ENCODE measurements at regions not wholly inside any gene's neighbourhood (a gene's known extent, or its start where the extent isn't known, plus 50 kb on each side); places are given as distances from the start of the nearest gene placed in this dataset.

DNA sequence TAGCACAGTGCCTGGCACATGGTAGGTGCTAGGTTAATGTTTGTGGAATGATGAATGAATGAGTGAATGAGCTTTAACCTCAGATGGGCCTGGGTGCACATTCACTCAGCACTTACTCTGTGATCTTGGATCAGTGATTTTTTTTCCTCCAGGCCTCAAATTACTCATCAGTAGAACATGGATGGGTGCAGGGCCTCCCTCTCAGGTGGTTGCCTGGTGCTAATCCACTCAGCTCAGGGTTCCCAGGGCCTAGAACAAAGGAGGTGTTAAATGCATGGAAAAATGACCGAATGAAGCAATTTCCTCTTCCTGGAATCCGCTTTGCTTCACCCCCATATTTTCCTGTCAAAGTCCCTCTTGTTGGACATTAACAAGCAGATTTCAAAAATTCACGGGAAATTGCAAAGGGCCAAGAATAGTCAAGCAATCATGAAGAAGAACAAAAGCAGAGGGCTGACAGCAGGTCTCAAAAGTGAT is 93.5 kb downstream of the MYEOV start:
- Histone ChIP-seq H3K79me1 (ENCODE audit: insufficient read depth, low read depth, low read length, poor library complexity, severe bottlenecking) (no peaks in the 10 kb centered on the region), H3K27ac (ENCODE audit: insufficient read length, low read depth, low read length) (no peak overlapping the region), H3K23ac (ENCODE audit: insufficient read length, low read depth, low read length) (no peak overlapping the region), H3K9ac (ENCODE audit: extremely low read depth, insufficient read length, low read length) (no peak overlapping the region), H3K27me3 (ENCODE audit: insufficient read depth, low read length) (no peaks in the 10 kb centered on the region), H2BK120ac (ENCODE audit: low read depth, low read length, poor library complexity, severe bottlenecking) (no peak overlapping the region), H3K18ac (ENCODE audit: insufficient read length, low read depth, low read length) (no peak overlapping the region), H4K91ac (ENCODE audit: insufficient read length, low read depth, low read length) (no peak overlapping the region), H2BK15ac (ENCODE audit: low read depth, low read length) (no peak overlapping the region), H3K9me3 (ENCODE audit: control insufficient read depth, low read depth, low read length) (peaks cover 12% of the 10 kb centered on the region), H3K4me2 (ENCODE audit: insufficient read depth, insufficient read length, low read length) (no peak overlapping the region), H3K4me1 (ENCODE audit: insufficient read depth, low read length) (no peaks in the 10 kb centered on the region), H3K14ac (ENCODE audit: insufficient read depth, low read length) (no peak overlapping the region), H2AFZ (ENCODE audit: low read length) (no peak overlapping the region), H4K8ac (replicated peaks; ENCODE audit: insufficient read length, low read depth, low read length) (no peak overlapping the region), H2BK20ac (ENCODE audit: low read depth, low read length, poor library complexity, severe bottlenecking) (no peak overlapping the region), H2AK5ac (ENCODE audit: insufficient read length, low read length) (no peak overlapping the region), H3T11ph (ENCODE audit: low read length) (no peak overlapping the region), H2BK12ac (ENCODE audit: insufficient read length, low read depth, low read length) (no peak overlapping the region), H3K4ac (ENCODE audit: low read depth, low read length) (no peak overlapping the region), H2BK5ac (ENCODE audit: insufficient read length, low read length) (no peak overlapping the region), H4K20me1 (ENCODE audit: control insufficient read depth, insufficient read depth, insufficient read length) (no peaks in the 10 kb centered on the region), H4K5ac (ENCODE audit: insufficient read length, low read depth, low read length) (no peak overlapping the region), H3K56ac (ENCODE audit: insufficient read length, low read depth, low read length) (no peak overlapping the region), H3K79me2 (ENCODE audit: insufficient read depth, low read length) (no peaks in the 10 kb centered on the region), H3K23me2 (ENCODE audit: insufficient read length, low read depth, low read length, poor library complexity, severe bottlenecking) (no peaks in the 10 kb centered on the region)
- H3K4me1 Mint-ChIP-seq: no peaks in the 10 kb centered on the region
- H3K36me3 Mint-ChIP-seq (ENCODE audit: insufficient read depth in 1 of 3, low read depth in 3 of 3): peaks cover 0 to 24% (median 14%) of the 10 kb centered on the region in 3 experiments; a peak in 6 of 7 replicates
- no CpG with 5 or more reads among the region's 3 CpGs for WGBS (ENCODE audit: extremely low coverage, insufficient read length, low lambda C conversion rate)
- TF ChIP-seq, protein P1, sequence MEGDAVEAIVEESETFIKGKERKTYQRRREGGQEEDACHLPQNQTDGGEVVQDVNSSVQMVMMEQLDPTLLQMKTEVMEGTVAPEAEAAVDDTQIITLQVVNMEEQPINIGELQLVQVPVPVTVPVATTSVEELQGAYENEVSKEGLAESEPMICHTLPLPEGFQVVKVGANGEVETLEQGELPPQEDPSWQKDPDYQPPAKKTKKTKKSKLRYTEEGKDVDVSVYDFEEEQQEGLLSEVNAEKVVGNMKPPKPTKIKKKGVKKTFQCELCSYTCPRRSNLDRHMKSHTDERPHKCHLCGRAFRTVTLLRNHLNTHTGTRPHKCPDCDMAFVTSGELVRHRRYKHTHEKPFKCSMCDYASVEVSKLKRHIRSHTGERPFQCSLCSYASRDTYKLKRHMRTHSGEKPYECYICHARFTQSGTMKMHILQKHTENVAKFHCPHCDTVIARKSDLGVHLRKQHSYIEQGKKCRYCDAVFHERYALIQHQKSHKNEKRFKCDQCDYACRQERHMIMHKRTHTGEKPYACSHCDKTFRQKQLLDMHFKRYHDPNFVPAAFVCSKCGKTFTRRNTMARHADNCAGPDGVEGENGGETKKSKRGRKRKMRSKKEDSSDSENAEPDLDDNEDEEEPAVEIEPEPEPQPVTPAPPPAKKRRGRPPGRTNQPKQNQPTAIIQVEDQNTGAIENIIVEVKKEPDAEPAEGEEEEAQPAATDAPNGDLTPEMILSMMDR (conservative IDR thresholded peaks at IDR 0.05): no peak
- DNase-seq: no peak
- peaks cover 25 to 26% of the 10 kb centered on the region in 2 experiments for H3K9me3 Mint-ChIP-seq
- peaks cover 4% of the 10 kb centered on the region for H3K27me3 Mint-ChIP-seq (ENCODE audit: low read depth)
- H3K27ac Mint-ChIP-seq: no peak overlapping the region
- H3K4me3 Mint-ChIP-seq: no peak overlapping the region

All from H9 (cell line).